Right lobe of liver (tissue), 6 donors: ENCODE measurements at regions not wholly inside any gene's neighbourhood (a gene's known extent, or its start where the extent isn't known, plus 50 kb on each side); places are given as distances from the start of the nearest gene placed in this dataset.

Experiments
- ATAC-seq, 4 donors: fragments of 200-7000 bp; cut with Tn5 transposase; one replicate each; pipeline ENCODE4 v1.9.1; 2020; ENCODE audit warnings: mild to moderate bottlenecking in 4 of 4, moderate library complexity in 4 of 4
- DNase-seq, 3 donors: peaks; one replicate each; pipeline ENCODE4 v3.0.0-alpha.2; 2020
- H3K27ac ChIP-seq, 3 donors: fragments of 200-600 bp; one replicate each; pipeline ENCODE4 v1.8.0; 2022
- H3K27me3 ChIP-seq, 2 donors: fragments of 200-600 bp; one replicate each; pipeline ENCODE4 v1.8.0; 2022
- H3K36me3 ChIP-seq, 4 donors: fragments of 200-600 bp; sonication (generic) in 1 of 4; one replicate each; pipeline versions ENCODE4 v1.5.1 to v1.8.0; 2017 to 2022; ENCODE audit warnings: control low read depth in 1 of 4
- H3K4me1 ChIP-seq, 4 donors: fragments of 200-600 bp; sonication (generic) in 1 of 4; one replicate each; pipeline versions ENCODE4 v1.5.1 to v1.8.0; 2017 to 2022; ENCODE audit warnings: control low read depth in 1 of 4
- H3K4me3 ChIP-seq, 3 donors: fragments of 200-600 bp; one replicate each; pipeline ENCODE4 v1.8.0; 2022
- H3K9me3 ChIP-seq, 4 donors: fragments of 200-600 bp; sonication (generic) in 1 of 4; one replicate each; pipeline versions ENCODE4 v1.5.1 to v1.8.0; 2017 to 2022; ENCODE audit warnings: control low read depth in 1 of 4
- POLR2A ChIP-seq: fragments of 450-650 bp; IDR thresholded peaks from one replicate; pipeline ENCODE4 v1.6.1; 2017; ENCODE audit warnings: antibody characterized with exemption, mild to moderate bottlenecking
- WGBS: methylation state at CpG from one replicate; pipeline ENCODE4 v1.1.6; 2018; ENCODE audit warnings: low coverage, low lambda C conversion rate; ENCODE audit not compliant: insufficient coverage; ENCODE audit errors: missing lambda C conversion rate; 5-methylcytosine and 5-hydroxymethylcytosine counted together
- intact Hi-C, 2 donors: fragments of 100-400 bp; cut with DNase I; formaldehyde crosslinking; loops; one replicate each; pipeline versions ENCODE4 v1.11.2 to v1.14.1; 2022
- TF ChIP-seq, protein P1 (sequence below), 4 donors: fragments of 200-600 bp in 3 of 4; fragments of 450-650 bp in 1 of 4; IDR thresholded peaks; one replicate each; pipeline versions ENCODE4 v1.5.1 to v1.8.0; 2016 to 2022; ENCODE audit warnings: antibody characterized with exemption in 4 of 4, mild to moderate bottlenecking in 2 of 4
- donor health status: DM: no; HTN: yes; CAD: no.
- donor health status: DM: no; HTN: no; CAD: no.
- donor health status: DM: no; HTN: no; CAD: no.
- donor health status: DM: no; HTN: yes; CAD: no.
- donor health status: DM: no; HTN: yes; CAD: no.

DNA sequence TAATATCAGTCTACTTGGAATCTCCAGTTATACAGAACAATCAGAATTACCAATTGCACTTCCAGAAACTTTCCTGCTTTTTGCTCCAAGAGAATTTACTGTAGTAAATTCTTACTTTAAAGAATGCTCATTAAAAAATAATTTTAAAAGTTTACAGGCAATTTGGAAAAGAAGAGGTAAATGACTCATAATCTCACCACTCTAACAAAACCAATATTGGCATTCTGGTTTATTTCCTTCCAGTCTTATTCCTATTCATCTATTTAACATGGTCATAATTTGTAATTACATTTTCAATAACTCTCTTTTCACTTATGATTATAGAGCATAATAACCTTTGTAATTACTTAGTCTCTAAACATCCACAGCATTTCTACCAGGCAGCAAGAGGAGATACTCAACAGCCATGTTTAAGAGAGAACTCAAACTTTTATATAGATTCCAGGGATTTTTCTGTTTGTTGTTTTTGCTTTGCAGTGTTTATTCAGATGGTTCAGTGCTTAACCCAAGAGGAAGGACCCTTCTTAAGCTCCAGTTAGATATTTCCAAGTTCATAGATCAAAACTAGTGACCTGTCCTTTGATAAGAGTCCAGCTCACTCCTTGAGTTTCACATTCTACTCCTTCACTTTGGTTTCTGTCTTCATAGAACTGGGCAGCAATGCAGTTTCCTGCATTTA lies 464.7 kb downstream of the TXNL1 start:
- Histone ChIP-seq H3K27ac (no peak overlapping the region), H3K4me1 (no peaks in the 10 kb centered on the region), H3K9me3 (no peaks in the 10 kb centered on the region), H3K36me3 (no peaks in the 10 kb centered on the region), H3K4me3 (no peak overlapping the region), H3K27me3 (no peaks in the 10 kb centered on the region)
- intact Hi-C loops: no loop called here
- no peak for TF ChIP-seq POLR2A
- TF ChIP-seq, protein P1, sequence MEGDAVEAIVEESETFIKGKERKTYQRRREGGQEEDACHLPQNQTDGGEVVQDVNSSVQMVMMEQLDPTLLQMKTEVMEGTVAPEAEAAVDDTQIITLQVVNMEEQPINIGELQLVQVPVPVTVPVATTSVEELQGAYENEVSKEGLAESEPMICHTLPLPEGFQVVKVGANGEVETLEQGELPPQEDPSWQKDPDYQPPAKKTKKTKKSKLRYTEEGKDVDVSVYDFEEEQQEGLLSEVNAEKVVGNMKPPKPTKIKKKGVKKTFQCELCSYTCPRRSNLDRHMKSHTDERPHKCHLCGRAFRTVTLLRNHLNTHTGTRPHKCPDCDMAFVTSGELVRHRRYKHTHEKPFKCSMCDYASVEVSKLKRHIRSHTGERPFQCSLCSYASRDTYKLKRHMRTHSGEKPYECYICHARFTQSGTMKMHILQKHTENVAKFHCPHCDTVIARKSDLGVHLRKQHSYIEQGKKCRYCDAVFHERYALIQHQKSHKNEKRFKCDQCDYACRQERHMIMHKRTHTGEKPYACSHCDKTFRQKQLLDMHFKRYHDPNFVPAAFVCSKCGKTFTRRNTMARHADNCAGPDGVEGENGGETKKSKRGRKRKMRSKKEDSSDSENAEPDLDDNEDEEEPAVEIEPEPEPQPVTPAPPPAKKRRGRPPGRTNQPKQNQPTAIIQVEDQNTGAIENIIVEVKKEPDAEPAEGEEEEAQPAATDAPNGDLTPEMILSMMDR (IDR thresholded peaks at IDR 0.05): no peak
- ATAC-seq (no peak), DNase-seq (no peak)

DNA sequence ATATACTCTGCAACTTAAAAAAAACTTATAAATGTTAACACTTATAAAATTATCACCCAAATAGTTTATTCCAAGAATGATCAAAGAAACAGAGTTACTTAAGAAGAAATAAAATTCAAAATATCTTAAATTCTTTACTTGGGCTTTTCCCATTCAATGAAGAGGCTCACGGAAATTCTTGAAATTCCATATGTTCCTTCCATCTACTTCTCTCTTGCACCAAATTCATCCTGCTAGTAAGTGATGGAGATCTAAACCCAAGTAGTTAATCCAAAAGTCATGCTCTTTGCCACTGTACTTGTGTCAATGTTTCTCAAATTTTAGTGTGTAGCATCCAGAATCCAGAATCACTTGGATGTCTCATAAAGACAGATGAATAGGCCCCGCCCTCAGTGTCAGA lies 465.9 kb downstream of the TXNL1 start:
- Histone ChIP-seq H3K9me3 (no peaks in the 10 kb centered on the region), H3K4me1 (peaks cover 0 to 5% (median 2%) of the 10 kb centered on the region in 4 donors), H3K36me3 (no peaks in the 10 kb centered on the region), H3K27ac (no peak overlapping the region), H3K4me3 (no peak overlapping the region), H3K27me3 (no peaks in the 10 kb centered on the region)
- ATAC-seq (no peak), DNase-seq (no peak)
- no peak for TF ChIP-seq POLR2A
- intact Hi-C loops: no loop called here
- WGBS: 83% methylated on average over 2 of the region's 2 CpGs

DNA sequence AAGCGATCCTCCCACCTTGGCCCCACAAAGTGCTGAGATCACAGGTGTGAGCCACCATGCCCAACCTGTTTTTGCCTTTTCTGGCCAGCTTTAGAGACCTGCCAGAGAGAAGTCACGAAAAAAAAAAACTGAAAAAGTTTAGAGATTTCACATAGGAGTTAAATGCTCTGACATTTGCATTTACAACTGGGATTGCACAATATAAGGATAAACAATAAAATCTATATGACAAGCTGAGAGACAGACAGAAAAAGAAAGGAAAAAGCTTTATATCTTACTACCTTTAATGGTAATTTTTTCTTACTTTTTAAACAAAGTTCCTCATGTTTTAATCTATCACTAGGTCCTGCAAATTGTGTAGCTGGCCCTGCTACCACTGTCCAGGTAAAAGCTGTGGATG lies 466.5 kb downstream of the TXNL1 start:
- no peak overlapping the region for H3K4me3 ChIP-seq
- intact Hi-C loops: no loop called here
- H3K27me3 ChIP-seq: no peaks in the 10 kb centered on the region
- no peaks in the 10 kb centered on the region for H3K36me3 ChIP-seq
- no peak for TF ChIP-seq POLR2A
- TF ChIP-seq, protein P1 (IDR thresholded peaks at IDR 0.05): no peak
- ATAC-seq (no peak), DNase-seq (no peak)
- H3K27ac ChIP-seq: no peak overlapping the region
- H3K4me1 ChIP-seq: peaks cover 0 to 12% (median 2%) of the 10 kb centered on the region in 4 donors
- 64% methylated on average over 2 of the region's 2 CpGs for WGBS
- no peaks in the 10 kb centered on the region for H3K9me3 ChIP-seq

DNA sequence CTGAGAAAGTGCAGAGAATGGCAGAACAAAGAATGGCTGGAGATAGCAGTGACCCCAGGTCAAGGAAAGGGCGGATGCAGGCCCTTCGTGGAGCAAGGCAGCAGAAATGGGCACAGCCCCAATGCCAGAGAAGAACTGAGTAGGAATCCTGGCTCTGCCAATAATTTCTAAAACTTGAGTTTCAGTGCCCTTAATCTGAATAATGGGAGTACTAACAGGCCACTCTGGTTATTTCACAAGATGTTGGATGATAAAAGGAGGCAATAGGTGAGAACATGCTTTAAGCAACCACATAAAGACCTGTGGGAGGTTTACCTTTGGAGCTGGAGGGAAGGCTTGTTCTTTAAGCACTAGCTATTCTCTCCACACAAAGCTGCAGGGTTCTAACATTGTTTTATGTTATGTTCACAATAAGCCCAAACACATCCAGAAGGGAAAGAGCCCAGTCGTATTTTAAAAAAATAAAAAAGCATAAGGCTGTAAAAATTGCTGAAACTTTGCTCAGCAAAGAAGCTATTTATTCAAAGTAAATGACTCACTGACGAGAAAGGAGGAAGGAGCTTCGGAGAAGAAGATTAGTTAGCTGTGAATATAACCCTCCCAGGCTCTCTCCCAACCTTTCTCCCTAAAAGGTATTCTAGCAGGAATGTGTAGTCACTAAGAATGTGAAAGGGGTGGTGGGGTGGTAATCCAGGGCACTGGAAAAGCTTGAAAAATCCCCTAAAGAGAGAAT lies 470.2 kb downstream of the TXNL1 start:
- peak; percentile 23 to 56 (median 30) for ATAC-seq
- Histone ChIP-seq H3K27ac (no peak overlapping the region), H3K9me3 (no peaks in the 10 kb centered on the region), H3K4me1 (peaks cover 0 to 19% (median 4%) of the 10 kb centered on the region in 4 donors), H3K36me3 (no peaks in the 10 kb centered on the region), H3K27me3 (no peaks in the 10 kb centered on the region), H3K4me3 (no peak overlapping the region)
- no peak for DNase-seq
- TF ChIP-seq, protein P1 (IDR thresholded peaks at IDR 0.05): no peak
- no peak for TF ChIP-seq POLR2A
- WGBS: 48% methylated on average over 5 of the region's 5 CpGs
- intact Hi-C loops: no loop called here

DNA sequence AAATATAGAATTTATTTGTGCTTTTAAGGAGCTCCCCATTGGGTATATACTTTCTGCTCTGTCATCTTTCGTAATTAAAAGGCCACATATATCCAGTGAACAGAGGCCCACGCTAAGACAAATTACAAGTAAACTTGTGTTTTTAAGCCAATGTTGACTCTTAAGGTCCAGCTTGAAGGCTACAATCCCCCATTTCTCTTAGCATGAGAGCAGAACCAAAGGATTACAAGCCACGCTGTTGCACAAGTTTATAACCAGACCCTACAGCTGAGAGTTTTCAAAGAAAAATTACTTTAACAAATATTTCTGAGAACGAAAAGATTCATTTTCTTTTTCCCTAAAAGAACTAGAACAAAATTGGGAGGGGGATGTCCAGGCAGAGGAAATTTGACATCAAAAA lies 471.0 kb downstream of the TXNL1 start:
- H3K27ac ChIP-seq: no peak overlapping the region
- DNase-seq (no peak), ATAC-seq (no peak)
- no peaks in the 10 kb centered on the region for H3K36me3 ChIP-seq
- no peaks in the 10 kb centered on the region for H3K27me3 ChIP-seq
- no peaks in the 10 kb centered on the region for H3K9me3 ChIP-seq
- 69% methylated on average over 4 of the region's 4 CpGs for WGBS
- H3K4me3 ChIP-seq: no peak overlapping the region
- intact Hi-C loops: no loop called here
- no peak for TF ChIP-seq POLR2A
- TF ChIP-seq, protein P1 (IDR thresholded peaks at IDR 0.05): no peak
- H3K4me1 ChIP-seq: peaks cover 0 to 22% (median 8%) of the 10 kb centered on the region in 4 donors
